MV-4-11 (cell line): ENCODE measurements at regions not wholly inside any gene's neighbourhood (a gene's known extent, or its start where the extent isn't known, plus 50 kb on each side); places are given as distances from the start of the nearest gene placed in this dataset.
"Not testable (repeated sequence)": the region's sequence is repeated elsewhere in the genome, so short reads cannot be mapped to it uniquely, and the experiment has no call there.

Experiments
- DNase-seq: peaks from one replicate; lab custom pipeline; 2025; lab: John Stamatoyannopoulos, UW

- no peak for DNase-seq
Measured at GRCh38 chr6:44742201-44742600, 354.7 kb downstream of the CDC5L start.

GRCh38 chr6:44742828-44743372 is 355.4 kb downstream of the CDC5L start:
- no peak for DNase-seq

GRCh38 chr6:44760116-44760515 is 372.6 kb downstream of the CDC5L start:
- DNase-seq: not testable (repeated sequence)

- no peak for DNase-seq
Measured at GRCh38 chr6:44761046-44761445, 373.5 kb downstream of the CDC5L start.

- DNase-seq: no peak
Measured at GRCh38 chr6:44762496-44762895, 375.0 kb downstream of the CDC5L start.

- DNase-seq: no peak
Measured at GRCh38 chr6:44771647-44772415, 384.3 kb downstream of the CDC5L start.

- no peak for DNase-seq
Measured at GRCh38 chr6:44772838-44773237, 385.3 kb downstream of the CDC5L start.

- DNase-seq: no peak
Measured at GRCh38 chr6:44775121-44775520, 387.6 kb downstream of the CDC5L start.

GRCh38 chr6:44776344-44776743 is 388.8 kb downstream of the CDC5L start:
- DNase-seq: no peak

- DNase-seq: no peak
Measured at GRCh38 chr6:44778513-44778912, 391.0 kb downstream of the CDC5L start.
